ENCODE measurements at regions not wholly inside any gene's neighbourhood (a gene's known extent, or its start where the extent isn't known, plus 50 kb on each side); places are given as distances from the start of the nearest gene placed in this dataset.

- Histone ChIP-seq H3K4me3 (no peak overlapping the region), H3K27me3 (no peaks in the 10 kb centered on the region), H3K4me1 (no peaks in the 10 kb centered on the region), H3K27ac (no peak overlapping the region), H3K36me3 (no peaks in the 10 kb centered on the region), H3K9me3 (no peaks in the 10 kb centered on the region)
- DNase-seq, result no peak
- intact Hi-C loops (cut with DNase I; ENCODE audit: low total_unique reads), result no loop called here
- TF ChIP-seq POLR2A (IDR thresholded peaks at IDR 0.05), result no peak
- no peak for TF ChIP-seq CTCF (IDR thresholded peaks at IDR 0.05)
These were observed 218.8 kb upstream of the PREP start for GRCh38 chr6:105621564-105622175.

DNA sequence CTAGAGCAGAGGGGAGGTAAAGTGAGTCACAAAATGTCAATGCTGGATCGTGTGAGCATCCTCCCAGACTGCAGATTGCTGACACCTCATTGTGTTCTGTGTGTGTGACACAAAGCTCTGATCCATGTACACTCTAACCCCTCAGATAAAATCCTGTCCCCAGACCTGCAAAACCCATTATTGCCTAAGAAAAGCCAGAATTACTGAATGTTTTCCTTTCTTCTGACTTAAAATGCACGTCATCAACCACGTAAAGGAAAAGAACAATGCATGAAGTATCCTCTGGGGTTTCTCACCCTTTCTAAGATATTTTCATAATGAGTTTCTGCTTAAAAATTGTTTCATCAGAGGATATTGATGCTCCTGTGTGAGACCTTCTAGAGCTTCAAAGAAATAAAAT, 218.0 kb upstream of the PREP start:
- intact Hi-C loops (cut with DNase I; ENCODE audit: low total_unique reads), result no loop called here

GRCh38 chr6:105619971-105620741, 217.3 kb upstream of the PREP start:
- Histone ChIP-seq H3K4me1 (no peaks in the 10 kb centered on the region), H3K27me3 (no peaks in the 10 kb centered on the region), H3K9me3 (no peaks in the 10 kb centered on the region), H3K36me3 (no peaks in the 10 kb centered on the region), H3K4me3 (no peak overlapping the region), H3K27ac (no peak overlapping the region)
- no peak for DNase-seq
- TF ChIP-seq CTCF (IDR thresholded peaks at IDR 0.05) (no peak), POLR2A (IDR thresholded peaks at IDR 0.05) (no peak)
- intact Hi-C loops (cut with DNase I; ENCODE audit: low total_unique reads), result no loop called here

More for the DNA sequence above, 218.0 kb upstream of the PREP start:
- TF ChIP-seq CTCF (IDR thresholded peaks at IDR 0.05) (no peak), POLR2A (IDR thresholded peaks at IDR 0.05) (no peak)
- H3K27me3 ChIP-seq, result no peaks in the 10 kb centered on the region
- H3K27ac ChIP-seq, result no peak overlapping the region
- H3K9me3 ChIP-seq, result no peaks in the 10 kb centered on the region
- no peaks in the 10 kb centered on the region for H3K4me1 ChIP-seq
- H3K4me3 ChIP-seq, result no peak overlapping the region
- DNase-seq, result no peak
- no peaks in the 10 kb centered on the region for H3K36me3 ChIP-seq

DNA sequence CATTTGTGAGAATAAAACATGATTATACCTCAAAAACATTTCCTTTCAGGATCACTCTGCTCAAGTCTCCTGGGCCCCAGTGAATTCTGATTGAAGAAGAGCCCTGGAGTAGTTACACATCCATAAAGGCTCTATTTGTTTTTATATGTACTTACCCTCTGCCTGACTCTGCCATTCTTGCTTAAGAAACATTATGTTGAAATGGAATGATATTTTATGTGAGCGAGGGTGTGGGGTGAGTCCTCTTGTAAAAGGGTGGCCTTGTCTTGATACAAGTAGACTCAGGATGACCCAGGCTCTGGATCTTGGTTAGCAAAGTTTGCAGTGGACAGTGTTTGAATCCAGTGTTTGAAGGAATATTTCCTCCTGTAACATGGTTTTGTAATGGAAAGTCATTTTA, 215.4 kb upstream of the PREP start:
- Histone ChIP-seq H3K9me3 (no peaks in the 10 kb centered on the region), H3K27ac (no peak overlapping the region), H3K27me3 (no peaks in the 10 kb centered on the region), H3K4me3 (no peak overlapping the region), H3K36me3 (no peaks in the 10 kb centered on the region), H3K4me1 (no peaks in the 10 kb centered on the region)
- no peak for TF ChIP-seq CTCF (IDR thresholded peaks at IDR 0.05)
- no peak for TF ChIP-seq POLR2A (IDR thresholded peaks at IDR 0.05)
- intact Hi-C loops (cut with DNase I; ENCODE audit: low total_unique reads), result no loop called here
- no peak for DNase-seq

DNA sequence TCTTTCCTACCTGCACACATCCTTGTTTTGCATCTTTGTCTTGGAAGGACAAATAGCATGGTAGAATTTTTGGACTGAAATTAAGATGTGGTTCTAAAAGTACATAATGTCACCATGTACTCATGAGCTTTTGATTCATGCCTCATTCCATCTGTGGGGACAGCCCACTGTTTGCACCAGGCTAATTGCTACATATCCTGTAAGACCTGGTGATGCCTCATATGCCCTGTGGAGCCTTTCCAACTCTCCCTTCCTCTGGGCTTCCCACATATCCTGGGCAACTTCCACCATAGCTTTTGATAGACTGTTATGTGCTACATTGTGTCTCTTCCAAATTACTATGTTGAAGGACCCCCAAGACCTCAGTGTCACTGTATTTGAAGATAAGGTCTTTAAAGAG, 213.6 kb upstream of the PREP start:
- Histone ChIP-seq H3K4me1 (no peaks in the 10 kb centered on the region), H3K36me3 (no peaks in the 10 kb centered on the region), H3K27me3 (no peaks in the 10 kb centered on the region), H3K27ac (no peak overlapping the region), H3K9me3 (no peaks in the 10 kb centered on the region), H3K4me3 (no peak overlapping the region)
- DNase-seq, result no peak
- TF ChIP-seq POLR2A (IDR thresholded peaks at IDR 0.05), result no peak
- TF ChIP-seq CTCF (IDR thresholded peaks at IDR 0.05), result no peak
- intact Hi-C loops (cut with DNase I; ENCODE audit: low total_unique reads), result no loop called here
